CD8-positive, alpha-beta memory T cell (primary cell): ENCODE measurements at regions not wholly inside any gene's neighbourhood (a gene's known extent, or its start where the extent isn't known, plus 50 kb on each side); places are given as distances from the start of the nearest gene placed in this dataset.

ENCODE experiments used
- CTCF ChIA-PET: fragments of 350-600 bp; sonication (Branson Sonifier 250); formaldehyde crosslinking; loops from one replicate; lab custom pipeline; 2021; ENCODE audit warnings: antibody characterized with exemption; lab: Charles Lee
- POLR2A ChIA-PET: fragments of 350-600 bp; sonication (Branson Sonifier 250); formaldehyde crosslinking; loops from one replicate; lab custom pipeline; 2021; ENCODE audit warnings: antibody characterized with exemption; lab: Charles Lee
- DNase-seq, 5 donors: peaks; one replicate each; pipeline versions ENCODE4 v3.0.0 to v3.0.0-alpha.2; 2020 to 2022; ENCODE audit warnings: mixed read lengths in 1 of 5
- H3K27ac ChIP-seq: one replicate; pipeline ENCODE4 v1.7.0; 2013; ENCODE audit warnings: low read depth, mild to moderate bottlenecking, low read length, moderate library complexity
- H3K27me3 ChIP-seq: 2 replicates; pipeline ENCODE4 v1.7.0; 2013; ENCODE audit warnings: low read length, mild to moderate bottlenecking; ENCODE audit not compliant: insufficient read depth, poor library complexity, severe bottlenecking
- H3K36me3 ChIP-seq: 2 replicates; pipeline ENCODE4 v1.7.0; 2013; ENCODE audit warnings: mild to moderate bottlenecking, low read length, moderate library complexity; ENCODE audit not compliant: insufficient read depth
- H3K4me1 ChIP-seq: 2 replicates; pipeline ENCODE4 v1.7.0; 2013; ENCODE audit warnings: mild to moderate bottlenecking, low read length, moderate library complexity; ENCODE audit not compliant: insufficient read depth
- H3K4me3 ChIP-seq: 2 replicates; pipeline ENCODE4 v1.7.0; 2013; ENCODE audit warnings: mild to moderate bottlenecking, low read length
- H3K9me3 ChIP-seq: 2 replicates; pipeline ENCODE4 v1.7.0; 2013; ENCODE audit warnings: mild to moderate bottlenecking, low read length
- H3K27ac Mint-ChIP-seq, 8 donors: one replicate each; pipeline ENCODE4 v1.8.0; 2020 to 2021; ENCODE audit warnings: mixed read lengths in 8 of 8, mild to moderate bottlenecking in 6 of 8, inconsistent platforms in 3 of 8, moderate library complexity in 3 of 8
- H3K27me3 Mint-ChIP-seq, 2 donors: one replicate each; pipeline ENCODE4 v1.8.0; 2020 to 2021; ENCODE audit warnings: mixed read lengths in 2 of 2, mild to moderate bottlenecking in 1 of 2, moderate library complexity in 1 of 2
- H3K36me3 Mint-ChIP-seq, 3 donors: one replicate each; pipeline ENCODE4 v1.8.0; 2020 to 2021; ENCODE audit warnings: mixed read lengths in 3 of 3, inconsistent platforms in 1 of 3, mild to moderate bottlenecking in 1 of 3
- H3K4me1 Mint-ChIP-seq, 3 donors: one replicate each; pipeline ENCODE4 v1.8.0; 2020 to 2021; ENCODE audit warnings: mixed read lengths in 3 of 3, inconsistent platforms in 1 of 3, mild to moderate bottlenecking in 1 of 3
- H3K4me3 Mint-ChIP-seq, 7 donors: one replicate each; pipeline ENCODE4 v1.8.0; 2020 to 2021; ENCODE audit warnings: mixed read lengths in 7 of 7, mild to moderate bottlenecking in 6 of 7, moderate library complexity in 4 of 7, inconsistent platforms in 2 of 7
- H3K9me3 Mint-ChIP-seq, 5 donors: one replicate each; pipeline ENCODE4 v1.8.0; 2020 to 2022; ENCODE audit warnings: mixed read lengths in 5 of 5, mild to moderate bottlenecking in 3 of 5, moderate library complexity in 2 of 5, inconsistent platforms in 1 of 5

DNA sequence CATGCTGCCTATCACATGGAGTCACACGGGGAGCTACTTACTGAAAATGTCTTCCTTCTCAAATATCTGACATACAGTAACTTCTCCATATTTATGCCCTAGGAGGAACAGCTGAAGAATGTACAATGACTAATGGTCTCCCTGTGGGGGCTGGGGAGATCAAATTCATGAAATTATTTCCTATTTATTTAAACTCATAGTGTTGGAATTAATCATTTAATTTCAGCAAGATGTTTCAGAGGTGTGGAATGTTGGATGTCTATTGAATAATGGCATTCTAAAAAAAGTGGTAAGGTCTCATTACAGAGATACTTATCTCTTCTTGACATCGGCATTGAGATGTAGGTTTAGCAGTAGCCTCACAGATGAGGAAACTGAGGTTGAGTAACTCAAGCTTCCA is 214.3 kb upstream of the CDH11 start:
- H3K4me3 ChIP-seq: no peak overlapping the region
- no peaks in the 10 kb centered on the region for H3K36me3 ChIP-seq
- Mint-ChIP-seq H3K4me1 (no peaks in the 10 kb centered on the region), H3K36me3 (no peaks in the 10 kb centered on the region), H3K27me3 (no peaks in the 10 kb centered on the region), H3K27ac (no peak overlapping the region), H3K4me3 (no peak overlapping the region), H3K9me3 (peaks cover 2 to 36% (median 17%) of the 10 kb centered on the region in 5 donors)
- H3K4me1 ChIP-seq: no peaks in the 10 kb centered on the region
- ChIA-PET CTCF (no interaction called here), POLR2A (no interaction called here)
- H3K27me3 ChIP-seq: no peaks in the 10 kb centered on the region
- no peak for DNase-seq
- H3K27ac ChIP-seq: no peak overlapping the region
- no peaks in the 10 kb centered on the region for H3K9me3 ChIP-seq

DNA sequence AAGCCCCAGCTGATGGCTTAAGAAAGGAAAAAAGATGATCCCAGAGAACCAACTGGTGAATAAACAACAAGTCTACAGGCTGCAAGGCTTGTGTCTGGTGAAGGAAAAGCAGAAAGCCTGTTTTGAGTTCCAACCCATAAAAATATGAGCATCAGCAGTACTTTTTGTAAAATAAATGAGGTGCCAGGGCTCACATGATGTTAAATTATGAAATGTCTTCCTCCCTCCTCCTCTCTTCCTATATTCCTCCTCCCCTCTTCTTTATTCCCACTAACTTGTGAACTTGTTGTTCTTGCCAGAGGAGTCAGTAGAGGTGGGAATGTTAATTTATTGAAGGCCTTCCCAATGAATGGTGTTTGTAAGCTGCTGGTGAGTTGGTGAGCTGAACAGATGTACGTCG is 212.2 kb upstream of the CDH11 start:
- CTCF ChIA-PET: no interaction called here
- Histone ChIP-seq H3K4me3 (no peak overlapping the region), H3K27ac (no peak overlapping the region), H3K27me3 (no peaks in the 10 kb centered on the region), H3K9me3 (no peaks in the 10 kb centered on the region), H3K4me1 (no peaks in the 10 kb centered on the region), H3K36me3 (no peaks in the 10 kb centered on the region)
- H3K9me3 Mint-ChIP-seq: peaks cover 2 to 34% (median 19%) of the 10 kb centered on the region in 5 donors
- POLR2A ChIA-PET: no interaction called here
- H3K36me3 Mint-ChIP-seq: no peaks in the 10 kb centered on the region
- no peaks in the 10 kb centered on the region for H3K4me1 Mint-ChIP-seq
- no peaks in the 10 kb centered on the region for H3K27me3 Mint-ChIP-seq
- no peak overlapping the region for H3K27ac Mint-ChIP-seq
- DNase-seq: no peak
- H3K4me3 Mint-ChIP-seq: no peak overlapping the region

DNA sequence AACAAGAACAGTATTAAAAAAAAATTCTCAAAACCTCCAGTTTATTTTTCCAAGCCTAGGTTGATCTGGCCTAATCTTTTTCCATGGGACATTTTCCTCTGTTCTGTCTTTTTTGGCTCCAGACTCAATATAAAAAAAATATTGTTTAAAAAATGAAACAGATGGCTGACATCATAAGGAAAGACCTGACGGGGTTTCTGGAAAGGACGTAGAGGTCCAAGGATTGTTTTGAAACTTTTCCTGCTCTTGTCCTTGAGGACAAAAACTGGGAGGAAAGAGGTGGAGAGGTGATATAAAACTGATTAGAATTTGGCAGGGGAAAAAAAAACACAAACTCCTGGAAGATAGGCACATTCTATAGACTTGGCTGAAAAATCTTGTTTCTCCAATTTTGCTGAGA is 211.4 kb upstream of the CDH11 start:
- H3K9me3 ChIP-seq: no peaks in the 10 kb centered on the region
- DNase-seq: no peak
- Mint-ChIP-seq H3K9me3 (peaks cover 2 to 37% (median 19%) of the 10 kb centered on the region in 5 donors), H3K27me3 (no peaks in the 10 kb centered on the region), H3K27ac (no peak overlapping the region), H3K36me3 (no peaks in the 10 kb centered on the region), H3K4me1 (no peaks in the 10 kb centered on the region), H3K4me3 (no peak overlapping the region)
- no peak overlapping the region for H3K4me3 ChIP-seq
- no peaks in the 10 kb centered on the region for H3K36me3 ChIP-seq
- ChIA-PET POLR2A (no interaction called here), CTCF (no interaction called here)
- no peaks in the 10 kb centered on the region for H3K27me3 ChIP-seq
- no peaks in the 10 kb centered on the region for H3K4me1 ChIP-seq
- no peak overlapping the region for H3K27ac ChIP-seq

DNA sequence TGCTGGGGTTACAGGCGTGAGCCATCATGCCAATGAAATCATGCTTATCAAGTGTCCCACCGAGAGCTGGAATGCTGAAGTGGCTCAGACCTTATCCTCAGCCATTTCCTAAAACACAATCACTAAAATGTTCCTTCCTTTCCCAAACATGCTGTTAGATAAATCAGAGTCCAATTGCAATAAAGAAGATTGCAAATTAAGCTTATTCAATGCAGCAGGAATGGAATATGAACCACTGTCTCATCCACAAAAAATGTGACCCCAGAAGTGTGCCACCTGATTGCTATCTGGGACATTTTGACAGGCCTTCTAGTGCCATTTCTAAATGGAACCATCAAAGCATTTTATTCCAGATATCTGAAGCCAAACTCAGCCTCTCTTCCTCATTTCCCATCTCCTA is 205.5 kb upstream of the CDH11 start:
- no peak for DNase-seq
- Histone ChIP-seq H3K27me3 (no peaks in the 10 kb centered on the region), H3K36me3 (no peaks in the 10 kb centered on the region), H3K4me3 (no peak overlapping the region), H3K9me3 (no peaks in the 10 kb centered on the region), H3K27ac (no peak overlapping the region), H3K4me1 (no peaks in the 10 kb centered on the region)
- CTCF ChIA-PET: no interaction called here
- POLR2A ChIA-PET: no interaction called here
- Mint-ChIP-seq H3K27me3 (no peaks in the 10 kb centered on the region), H3K36me3 (no peaks in the 10 kb centered on the region), H3K4me3 (no peak overlapping the region), H3K27ac (no peak overlapping the region), H3K4me1 (no peaks in the 10 kb centered on the region), H3K9me3 (peaks cover 4 to 28% (median 12%) of the 10 kb centered on the region in 5 donors)

DNA sequence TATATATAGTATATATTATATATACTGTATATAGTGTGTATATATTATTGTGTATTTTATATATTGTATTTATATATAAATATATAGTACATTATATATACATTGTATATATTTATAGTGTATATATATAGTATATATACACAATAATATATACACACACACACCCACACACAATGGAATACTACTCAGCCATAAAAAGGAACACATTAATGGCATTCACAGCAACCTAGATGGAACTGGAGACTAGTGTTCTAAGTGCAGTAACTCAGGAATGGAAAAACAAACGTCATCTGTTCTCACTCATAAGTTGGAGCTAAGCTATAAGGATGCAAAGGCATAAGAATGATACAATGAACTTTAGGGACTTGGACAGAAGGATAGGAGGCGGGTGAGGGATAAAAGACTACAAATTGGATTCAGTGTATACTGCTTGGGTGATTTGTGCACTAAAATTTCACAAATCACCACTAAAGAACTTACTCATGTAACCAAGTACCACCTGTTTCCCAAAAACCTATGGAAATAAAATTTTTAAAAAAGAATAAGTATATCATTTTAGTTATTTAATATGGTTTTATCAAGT is 201.9 kb upstream of the CDH11 start:
- H3K27ac ChIP-seq: no peak overlapping the region
- POLR2A ChIA-PET: no interaction called here
- Mint-ChIP-seq H3K4me3 (no peak overlapping the region), H3K9me3 (peaks cover 0 to 18% (median 4%) of the 10 kb centered on the region in 5 donors), H3K36me3 (no peaks in the 10 kb centered on the region), H3K27me3 (no peaks in the 10 kb centered on the region), H3K4me1 (no peaks in the 10 kb centered on the region), H3K27ac (no peak overlapping the region)
- H3K4me3 ChIP-seq: no peak overlapping the region
- H3K27me3 ChIP-seq: no peaks in the 10 kb centered on the region
- H3K9me3 ChIP-seq: no peaks in the 10 kb centered on the region
- CTCF ChIA-PET: no interaction called here
- no peak for DNase-seq
- no peaks in the 10 kb centered on the region for H3K36me3 ChIP-seq
- no peaks in the 10 kb centered on the region for H3K4me1 ChIP-seq

DNA sequence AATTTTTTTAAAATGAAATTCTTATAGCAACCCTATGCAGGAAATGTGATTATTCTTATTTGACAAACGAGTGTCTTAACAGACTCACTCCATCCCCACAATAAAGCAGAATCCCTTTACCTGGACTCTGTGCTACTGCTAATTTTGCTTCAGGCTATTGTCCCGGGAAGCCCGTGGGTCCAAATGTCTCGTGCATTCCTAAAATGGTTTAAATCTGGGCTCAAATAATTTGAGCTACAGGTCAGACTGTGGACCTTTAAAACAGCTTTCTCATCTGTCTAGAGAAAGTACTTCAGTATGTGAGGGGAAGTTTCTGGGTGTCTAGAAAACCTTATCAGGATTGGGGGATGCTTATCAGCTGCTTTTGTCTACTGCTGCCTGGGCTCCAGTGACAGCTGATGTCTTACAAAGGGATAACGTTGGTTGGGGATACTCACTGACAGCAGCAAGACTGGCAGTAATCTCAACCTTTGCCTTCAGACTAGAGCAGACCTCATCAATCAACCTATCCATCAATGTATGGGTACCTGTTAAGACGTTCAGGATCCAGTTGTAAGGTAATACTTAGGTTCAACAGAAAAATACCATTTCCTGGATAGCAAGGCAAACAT is 197.9 kb upstream of the CDH11 start:
- Histone ChIP-seq H3K27me3 (no peaks in the 10 kb centered on the region), H3K27ac (no peak overlapping the region), H3K4me3 (no peak overlapping the region), H3K4me1 (no peaks in the 10 kb centered on the region), H3K9me3 (no peaks in the 10 kb centered on the region), H3K36me3 (no peaks in the 10 kb centered on the region)
- Mint-ChIP-seq H3K27ac (no peak overlapping the region), H3K27me3 (no peaks in the 10 kb centered on the region), H3K4me1 (no peaks in the 10 kb centered on the region), H3K4me3 (no peak overlapping the region), H3K9me3 (peaks cover 0 to 8% (median 4%) of the 10 kb centered on the region in 5 donors), H3K36me3 (no peaks in the 10 kb centered on the region)
- CTCF ChIA-PET: no interaction called here
- no peak for DNase-seq
- POLR2A ChIA-PET: no interaction called here

DNA sequence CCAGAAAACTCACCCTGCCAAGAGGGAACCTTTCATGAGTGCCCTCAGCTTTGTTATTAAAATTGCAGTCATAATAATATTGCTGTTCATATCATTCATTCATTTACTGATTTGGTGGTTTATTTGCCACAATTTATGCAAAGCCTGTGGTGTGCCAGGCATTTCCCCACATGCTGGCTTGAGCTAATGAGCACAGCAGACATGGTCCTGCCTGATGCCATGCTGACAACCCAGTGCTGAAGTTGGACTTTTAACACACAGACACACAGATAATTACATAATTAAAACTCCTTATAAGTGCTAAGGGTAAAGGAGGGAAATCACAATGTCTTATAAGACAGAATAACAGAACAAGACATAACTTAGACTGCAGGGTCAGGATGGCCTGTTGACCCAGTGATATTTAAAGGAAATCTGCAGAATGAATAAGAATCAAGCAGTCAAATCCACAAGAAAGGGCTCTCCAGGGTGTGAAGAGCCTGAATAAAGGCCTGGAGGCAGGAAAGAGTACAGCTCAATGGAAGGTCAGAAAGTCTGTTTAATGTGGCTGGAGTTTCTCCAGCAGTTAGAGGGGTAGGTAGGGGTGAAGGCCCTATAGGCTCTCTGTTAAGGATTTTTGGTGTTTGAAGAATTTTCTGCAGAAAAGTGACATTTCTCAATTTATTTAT is 196.9 kb upstream of the CDH11 start:
- DNase-seq: no peak
- Mint-ChIP-seq H3K4me1 (no peaks in the 10 kb centered on the region), H3K27ac (no peak overlapping the region), H3K36me3 (no peaks in the 10 kb centered on the region), H3K4me3 (no peak overlapping the region), H3K9me3 (peaks cover 0 to 9% (median 2%) of the 10 kb centered on the region in 5 donors), H3K27me3 (no peaks in the 10 kb centered on the region)
- H3K27me3 ChIP-seq: no peaks in the 10 kb centered on the region
- H3K9me3 ChIP-seq: no peaks in the 10 kb centered on the region
- CTCF ChIA-PET: no interaction called here
- no peak overlapping the region for H3K27ac ChIP-seq
- no peaks in the 10 kb centered on the region for H3K36me3 ChIP-seq
- POLR2A ChIA-PET: no interaction called here
- H3K4me3 ChIP-seq: no peak overlapping the region
- H3K4me1 ChIP-seq: no peaks in the 10 kb centered on the region

DNA sequence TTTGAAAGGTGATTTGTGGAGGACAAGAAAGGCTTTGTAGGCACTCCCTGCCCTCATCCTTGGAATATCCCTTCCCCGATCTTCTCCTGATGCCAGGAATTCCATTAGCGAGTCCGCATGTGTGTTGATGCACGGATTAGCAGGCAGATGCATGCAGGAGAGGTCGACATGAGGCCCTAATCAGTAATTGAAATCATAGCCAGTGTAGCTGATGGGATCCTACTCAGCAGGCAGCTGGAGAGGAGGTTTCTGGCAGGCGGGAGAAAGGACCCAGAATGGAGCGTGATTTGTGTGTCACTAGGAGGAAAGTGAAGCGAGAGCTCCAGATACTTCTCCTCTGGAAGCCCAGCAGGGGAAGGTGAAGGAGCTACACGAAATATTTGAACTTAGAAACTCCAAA is 196.3 kb upstream of the CDH11 start:
- no peak overlapping the region for H3K4me3 ChIP-seq
- DNase-seq: no peak
- no peaks in the 10 kb centered on the region for H3K36me3 Mint-ChIP-seq
- H3K9me3 Mint-ChIP-seq: peaks cover 0 to 13% (median 3%) of the 10 kb centered on the region in 5 donors
- H3K4me3 Mint-ChIP-seq: no peak overlapping the region
- H3K36me3 ChIP-seq: no peaks in the 10 kb centered on the region
- no peaks in the 10 kb centered on the region for H3K9me3 ChIP-seq
- ChIA-PET POLR2A (no interaction called here), CTCF (no interaction called here)
- H3K4me1 Mint-ChIP-seq: no peaks in the 10 kb centered on the region
- H3K27me3 ChIP-seq: no peaks in the 10 kb centered on the region
- H3K4me1 ChIP-seq: no peaks in the 10 kb centered on the region
- no peak overlapping the region for H3K27ac ChIP-seq
- H3K27ac Mint-ChIP-seq: no peak overlapping the region
- H3K27me3 Mint-ChIP-seq: no peaks in the 10 kb centered on the region
